Activated B cell treated with CpG ODN at 0.5 μM for 24 hours (primary cell): ENCODE measurements at regions not wholly inside any gene's neighbourhood (a gene's known extent, or its start where the extent isn't known, plus 50 kb on each side); places are given as distances from the start of the nearest gene placed in this dataset.

Experiments
- ATAC-seq: fragments of 200-7000 bp; cut with Tn5 transposase; one replicate; pipeline ENCODE4 v1.10.0; 2021; ENCODE audit warnings: low read depth, mild to moderate bottlenecking, moderate library complexity
- CTCF ChIA-PET: fragments of 350-600 bp; sonication (Branson Sonifier 250); formaldehyde crosslinking; loops from one replicate; lab custom pipeline; 2021; ENCODE audit warnings: antibody characterized with exemption; lab: Charles Lee
- POLR2A ChIA-PET: fragments of 350-600 bp; sonication (Branson Sonifier 250); formaldehyde crosslinking; loops from one replicate; lab custom pipeline; 2021; ENCODE audit warnings: antibody characterized with exemption; lab: Charles Lee
- DNase-seq: peaks from one replicate; pipeline ENCODE4 v3.0.0; 2022
- H3K27ac Mint-ChIP-seq: one replicate; pipeline ENCODE4 v1.8.0; 2020; ENCODE audit warnings: mixed read lengths
- H3K27me3 Mint-ChIP-seq: one replicate; pipeline ENCODE4 v1.8.0; 2021; ENCODE audit warnings: mixed read lengths
- H3K36me3 Mint-ChIP-seq: one replicate; pipeline ENCODE4 v1.8.0; 2021; ENCODE audit warnings: low read depth, mixed read lengths
- H3K4me1 Mint-ChIP-seq: one replicate; pipeline ENCODE4 v1.8.0; 2021; ENCODE audit warnings: mixed read lengths
- H3K4me3 Mint-ChIP-seq: one replicate; pipeline ENCODE4 v1.8.0; 2020; ENCODE audit warnings: mild to moderate bottlenecking, mixed read lengths
- H3K9me3 Mint-ChIP-seq: one replicate; pipeline ENCODE4 v1.8.0; 2020; ENCODE audit warnings: mixed read lengths
- CTCF ChIP-seq: fragments of 200-600 bp; IDR thresholded peaks from one replicate; pipeline ENCODE4 v1.8.0; 2022; ENCODE audit warnings: antibody characterized with exemption, mild to moderate bottlenecking
- intact Hi-C: fragments of 100-400 bp; cut with micrococcal nuclease; formaldehyde crosslinking; loops from one replicate; pipeline ENCODE4 v1.15.1; 2024

GRCh38 chr6:165746331-165746730 lies 83.3 kb upstream of the PDE10A start:
- ChIA-PET POLR2A (no interaction called here), CTCF (no interaction called here)

GRCh38 chr6:165745492-165745891 lies 82.5 kb upstream of the PDE10A start:
- Mint-ChIP-seq H3K36me3 (no peaks in the 10 kb centered on the region), H3K9me3 (no peaks in the 10 kb centered on the region), H3K4me1 (no peaks in the 10 kb centered on the region), H3K27me3 (no peaks in the 10 kb centered on the region), H3K4me3 (no peak overlapping the region), H3K27ac (no peak overlapping the region)
- ChIA-PET CTCF (no interaction called here), POLR2A (no interaction called here)
- no peak for TF ChIP-seq CTCF
- intact Hi-C loops: no loop called here
- DNase-seq (no peak), ATAC-seq (no peak)

More at GRCh38 chr6:165746331-165746730, 83.3 kb upstream of the PDE10A start:
- no peak overlapping the region for H3K4me3 Mint-ChIP-seq
- TF ChIP-seq CTCF: no peak
- no peak for DNase-seq
- H3K36me3 Mint-ChIP-seq: no peaks in the 10 kb centered on the region
- H3K27me3 Mint-ChIP-seq: no peaks in the 10 kb centered on the region
- ATAC-seq: no peak
- intact Hi-C loops: no loop called here
- no peaks in the 10 kb centered on the region for H3K9me3 Mint-ChIP-seq
- H3K4me1 Mint-ChIP-seq: no peaks in the 10 kb centered on the region
- no peak overlapping the region for H3K27ac Mint-ChIP-seq

- no peak for TF ChIP-seq CTCF
- Mint-ChIP-seq H3K4me3 (no peak overlapping the region), H3K36me3 (no peaks in the 10 kb centered on the region), H3K4me1 (no peaks in the 10 kb centered on the region), H3K27me3 (no peaks in the 10 kb centered on the region), H3K27ac (no peak overlapping the region), H3K9me3 (no peaks in the 10 kb centered on the region)
- DNase-seq: no peak
- no peak for ATAC-seq
- CTCF ChIA-PET: no interaction called here
- POLR2A ChIA-PET: no interaction called here
- intact Hi-C loops: no loop called here
Observed at GRCh38 chr6:165744555-165745228, 81.7 kb upstream of the PDE10A start.

- intact Hi-C loops: no loop called here
Observed at GRCh38 chr6:165743366-165743898, 80.4 kb upstream of the PDE10A start.

DNA sequence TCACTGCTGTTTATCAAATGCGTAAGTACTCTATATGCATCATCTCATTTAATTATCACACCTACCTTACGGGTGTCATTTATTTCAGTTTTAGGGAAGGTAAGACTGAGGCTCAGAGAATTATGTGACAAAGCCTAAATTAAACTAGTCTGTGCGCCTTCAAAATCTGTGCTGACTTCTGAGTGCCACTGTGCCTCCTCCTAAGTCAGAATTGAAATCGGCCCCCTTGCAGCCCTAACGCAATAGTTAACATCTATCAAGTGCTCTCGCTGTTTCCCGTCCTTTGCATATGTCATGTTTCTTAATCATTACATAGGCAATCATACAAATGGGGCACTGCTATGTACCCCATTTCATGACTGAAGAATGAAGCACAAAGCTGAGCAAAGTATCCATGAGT lies 79.0 kb upstream of the PDE10A start:
- Mint-ChIP-seq H3K4me3 (no peak overlapping the region), H3K27me3 (no peaks in the 10 kb centered on the region), H3K9me3 (peaks cover 6% of the 10 kb centered on the region), H3K27ac (no peak overlapping the region), H3K4me1 (no peaks in the 10 kb centered on the region), H3K36me3 (no peaks in the 10 kb centered on the region)
- DNase-seq (no peak), ATAC-seq (no peak)
- ChIA-PET CTCF (no interaction called here), POLR2A (no interaction called here)
- intact Hi-C loops: no loop called here
- no peak for TF ChIP-seq CTCF

More at GRCh38 chr6:165743366-165743898, 80.4 kb upstream of the PDE10A start:
- Mint-ChIP-seq H3K36me3 (no peaks in the 10 kb centered on the region), H3K27ac (no peak overlapping the region), H3K4me3 (no peak overlapping the region), H3K4me1 (no peaks in the 10 kb centered on the region), H3K27me3 (no peaks in the 10 kb centered on the region), H3K9me3 (peaks cover 2% of the 10 kb centered on the region)
- DNase-seq (no peak), ATAC-seq (no peak)
- CTCF ChIA-PET: no interaction called here
- no peak for TF ChIP-seq CTCF
- POLR2A ChIA-PET: no interaction called here
